GM19025 (cell line): ENCODE measurements at regions not wholly inside any gene's neighbourhood (a gene's known extent, or its start where the extent isn't known, plus 50 kb on each side); places are given as distances from the start of the nearest gene placed in this dataset.

Source experiments
- ATAC-seq: cut with Tn5 transposase; IDR thresholded peaks from one replicate; pipeline ENCODE4 v1.9.1; 2021; ENCODE audit warnings: mild to moderate bottlenecking, low read depth, moderate library complexity; ENCODE audit not compliant: unreplicated experiment

DNA sequence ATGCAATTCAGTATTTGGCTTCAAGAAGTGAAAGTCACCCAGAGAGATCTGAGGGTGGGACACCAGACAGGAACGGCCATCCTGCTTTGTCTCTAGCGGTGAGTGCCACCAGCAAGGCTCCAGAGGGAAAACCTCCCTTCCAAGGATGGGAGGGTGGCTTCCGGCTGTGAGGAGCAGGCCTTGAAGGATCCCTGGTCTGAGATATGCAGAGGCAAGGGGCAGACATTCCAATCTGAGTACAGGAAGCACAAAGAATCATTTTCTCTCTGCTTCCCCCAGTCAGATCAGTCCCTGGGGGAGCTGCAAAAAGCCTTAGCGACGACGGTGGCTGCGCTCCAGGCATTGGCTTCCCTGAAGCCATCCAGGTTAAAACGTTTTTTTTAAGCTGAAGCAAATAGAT, 167.4 kb downstream of the TEX36 start:
- no peak for ATAC-seq

DNA sequence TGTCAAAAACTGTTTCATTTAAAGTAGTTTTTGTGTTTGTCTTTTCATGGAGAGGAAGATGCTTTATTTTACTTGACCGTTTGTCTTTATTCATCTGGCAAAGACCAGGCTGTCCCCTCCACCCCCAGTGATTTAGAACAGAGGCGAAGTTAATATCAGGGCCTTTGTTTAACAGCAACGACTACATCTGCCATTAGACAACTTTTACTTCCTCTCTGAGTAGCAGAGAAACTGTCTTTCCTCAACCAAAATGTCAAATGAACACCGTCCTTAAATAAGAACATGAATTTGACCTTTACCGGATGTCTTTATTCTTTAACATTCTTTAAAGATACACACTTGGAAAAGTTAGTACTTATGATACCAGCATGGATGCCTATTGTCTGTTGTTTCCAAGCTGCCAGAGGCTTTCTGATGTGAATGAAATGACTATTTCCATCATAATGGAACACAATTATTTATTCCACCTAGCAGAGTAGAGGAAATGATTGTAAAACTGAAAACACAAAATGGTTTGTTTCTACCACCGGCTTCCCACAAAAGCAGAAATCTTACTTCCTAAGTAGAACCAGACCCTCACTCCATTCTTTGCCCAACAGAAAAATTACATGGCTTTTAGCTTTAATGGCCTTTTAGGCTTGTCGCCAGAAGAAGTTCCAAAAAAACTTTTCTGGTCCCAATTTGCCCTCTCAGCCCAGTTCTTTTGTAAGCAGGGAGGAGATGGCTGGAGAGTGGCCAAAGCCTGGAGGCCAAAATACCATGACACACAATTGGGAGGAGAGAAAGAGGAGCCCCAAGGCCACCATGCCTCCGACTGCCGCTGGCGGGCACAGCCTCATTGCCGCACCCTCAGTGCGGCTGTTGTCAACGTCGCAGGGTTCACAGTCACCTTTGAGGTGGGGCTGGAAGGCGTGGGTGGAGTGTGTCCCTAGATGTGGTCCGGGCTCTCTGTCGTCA, 168.5 kb downstream of the TEX36 start:
- no peak for ATAC-seq

DNA sequence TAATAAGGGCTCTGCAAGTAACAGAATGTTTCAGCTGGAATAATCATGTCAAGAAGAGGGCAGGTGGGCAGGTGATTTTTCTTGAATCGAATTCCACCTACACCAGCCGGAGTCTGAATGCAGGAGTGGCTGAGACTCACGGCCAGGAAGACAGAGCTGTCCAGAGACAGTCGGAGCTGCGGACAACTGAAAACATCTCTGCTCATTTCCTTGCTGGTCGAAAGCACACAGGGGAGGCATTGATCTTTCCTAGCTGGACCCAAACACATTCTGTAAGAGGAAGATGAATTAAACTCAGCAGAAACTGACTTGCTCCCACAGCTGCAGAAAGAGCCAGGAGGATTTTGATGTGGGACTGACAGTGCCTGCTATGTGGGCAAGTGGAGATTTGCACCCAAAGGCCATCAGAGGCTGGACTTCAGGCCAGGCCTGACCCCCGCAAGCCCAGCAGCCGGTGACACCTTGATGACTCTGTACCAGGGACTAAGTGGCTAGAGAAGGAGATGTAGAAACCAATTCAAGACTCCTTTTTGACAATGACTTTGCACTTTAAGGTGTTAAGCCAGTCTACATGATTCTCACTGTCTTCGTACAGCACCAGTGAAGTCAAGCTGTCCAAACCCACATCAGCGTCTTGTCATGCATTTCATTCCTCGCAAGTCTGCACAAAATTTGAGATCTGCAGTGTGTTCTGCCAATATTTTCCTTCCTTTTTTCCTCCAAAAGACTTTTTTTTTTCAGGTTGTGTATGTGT, 169.4 kb downstream of the TEX36 start:
- no peak for ATAC-seq

DNA sequence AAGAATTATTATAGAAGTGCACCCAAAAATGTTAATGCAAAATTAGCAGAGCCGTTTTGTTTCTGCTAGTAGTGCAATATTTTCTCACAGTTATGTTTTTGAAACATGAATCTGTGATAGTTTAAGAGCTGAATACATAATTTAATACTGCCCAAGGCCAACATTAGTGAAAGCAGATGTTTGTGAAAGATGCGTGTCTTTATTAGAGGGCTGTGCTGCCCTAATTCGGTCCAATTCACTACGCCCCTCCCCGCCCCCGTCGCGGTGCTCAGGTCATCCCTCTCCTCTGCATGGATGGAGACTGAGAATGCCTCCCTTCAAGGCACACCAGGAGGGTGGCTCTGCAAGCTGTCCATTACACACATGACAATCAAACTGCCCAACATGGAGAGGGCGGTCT, 172.0 kb downstream of the TEX36 start:
- no peak for ATAC-seq

DNA sequence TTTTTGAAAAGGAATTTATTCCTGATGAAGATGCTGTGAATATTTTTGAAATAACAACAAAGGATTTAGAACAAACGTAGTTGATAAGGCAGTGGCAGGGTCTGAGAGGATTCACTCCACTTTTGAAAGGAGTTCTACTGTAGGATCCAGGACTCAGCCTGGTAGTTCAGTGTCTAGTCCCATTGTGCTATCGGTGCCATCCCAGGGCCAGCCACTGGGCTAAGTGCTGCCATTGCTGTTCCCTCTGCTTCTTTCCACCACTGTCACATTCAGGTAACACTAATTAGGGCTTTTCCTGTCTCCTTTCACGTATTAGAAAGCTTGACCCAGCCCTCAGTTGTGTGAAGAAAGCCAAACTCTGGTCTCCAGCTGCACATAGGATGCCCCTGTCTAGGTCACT, 177.3 kb downstream of the TEX36 start:
- no peak for ATAC-seq

DNA sequence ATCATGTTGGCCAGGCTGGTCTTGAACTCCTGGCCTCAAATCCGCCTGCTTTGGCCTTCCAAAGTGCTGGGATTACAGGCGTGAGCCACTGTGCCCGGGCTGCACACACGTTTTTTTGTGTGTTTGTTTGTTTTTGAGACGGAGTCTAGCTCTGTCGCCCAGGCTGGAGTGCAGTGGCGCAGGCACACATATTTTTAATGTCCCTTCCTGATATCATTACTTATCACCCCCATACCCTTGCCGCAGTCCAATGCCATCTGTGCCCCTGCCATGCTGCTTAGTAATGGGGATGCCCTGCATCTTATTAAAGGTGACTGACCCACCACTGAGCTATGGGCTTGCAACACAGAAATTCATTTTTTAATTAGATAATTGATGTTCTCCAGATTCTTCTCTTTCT, 180.7 kb downstream of the TEX36 start:
- ATAC-seq = no peak

DNA sequence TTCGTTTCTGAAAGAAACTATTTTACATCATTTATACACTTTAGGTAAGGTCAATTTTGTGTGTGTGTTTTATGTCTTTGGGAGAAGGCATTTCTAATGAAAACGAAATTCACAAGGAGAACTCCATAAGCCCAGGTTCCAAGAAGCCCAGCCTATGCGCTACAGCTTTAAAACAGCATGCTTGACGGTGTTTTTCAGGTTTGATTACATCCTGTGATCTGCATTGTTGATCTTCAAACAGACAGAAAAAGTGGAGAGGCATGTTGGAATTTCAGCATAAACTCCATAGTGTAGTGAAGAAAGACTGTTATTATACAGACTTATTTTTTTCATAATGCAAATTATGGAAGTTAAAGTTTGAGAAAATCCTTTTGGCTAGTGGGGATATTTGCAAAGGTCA, 187.6 kb downstream of the TEX36 start:
- ATAC-seq = no peak

DNA sequence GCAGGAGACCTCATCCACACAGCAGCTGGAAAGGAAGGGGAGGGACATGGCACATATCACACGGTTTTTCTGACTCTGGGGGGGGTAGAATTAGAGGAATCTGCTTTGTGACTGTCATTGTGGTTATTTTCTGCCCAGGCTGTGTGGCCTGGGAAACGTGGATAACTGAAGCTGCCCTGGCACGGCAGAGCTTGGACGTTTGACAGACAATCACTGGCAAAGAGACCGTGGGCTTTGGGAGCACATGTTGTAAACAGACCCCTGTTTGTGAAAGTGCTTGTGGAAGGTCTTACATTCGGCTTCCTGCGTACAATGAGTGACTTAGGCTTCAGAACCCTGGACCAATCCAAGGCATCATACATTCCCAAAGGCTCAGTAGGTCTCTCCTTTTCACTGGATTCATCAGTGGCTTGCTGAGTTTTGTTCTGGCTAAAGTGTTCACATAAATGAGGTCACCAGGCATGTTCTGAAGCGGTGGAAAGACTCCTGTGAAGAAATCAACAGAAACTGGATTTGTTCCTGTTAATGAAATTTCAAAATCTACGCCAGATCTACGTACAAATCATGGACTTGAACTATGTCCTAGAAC, 188.2 kb downstream of the TEX36 start:
- ATAC-seq = no peak

DNA sequence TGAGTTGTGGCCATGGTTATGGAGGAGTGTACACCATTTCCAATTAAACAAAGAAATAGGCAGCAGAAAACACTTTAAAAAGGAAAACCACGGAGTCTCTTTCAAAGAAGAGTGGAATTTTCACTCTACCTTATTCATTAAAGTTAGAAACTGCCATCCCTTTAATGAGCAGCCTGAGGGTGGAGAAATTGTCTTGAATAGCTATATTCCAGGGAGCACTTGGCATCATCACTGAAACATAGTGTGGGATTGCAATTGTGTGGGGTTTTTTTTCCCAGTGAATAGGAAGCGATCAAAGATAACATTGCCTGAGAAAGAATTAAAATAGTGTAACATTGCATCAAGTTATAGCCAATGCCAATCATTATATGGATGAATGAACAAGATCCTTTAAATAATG, 191.6 kb downstream of the TEX36 start:
- no peak for ATAC-seq

DNA sequence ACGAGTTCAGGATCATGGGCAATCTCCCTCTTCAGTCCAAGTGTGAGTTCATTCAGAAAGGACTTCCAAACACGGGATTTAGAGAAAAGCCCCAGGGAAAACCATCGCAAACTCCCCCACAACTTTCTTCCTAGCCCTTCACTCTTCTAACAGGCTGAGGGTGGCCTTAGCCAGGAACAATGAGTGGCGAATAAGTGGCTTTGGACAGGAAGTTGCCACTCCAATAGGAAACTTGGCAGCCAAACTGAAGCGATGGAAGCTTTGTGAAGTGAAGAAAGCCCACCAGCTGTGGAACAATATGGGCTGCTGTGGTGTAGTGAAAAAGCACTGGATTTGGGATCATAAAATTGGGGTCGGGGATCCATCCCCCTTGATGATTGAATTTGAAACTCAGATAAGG, 193.2 kb downstream of the TEX36 start:
- ATAC-seq = no peak

DNA sequence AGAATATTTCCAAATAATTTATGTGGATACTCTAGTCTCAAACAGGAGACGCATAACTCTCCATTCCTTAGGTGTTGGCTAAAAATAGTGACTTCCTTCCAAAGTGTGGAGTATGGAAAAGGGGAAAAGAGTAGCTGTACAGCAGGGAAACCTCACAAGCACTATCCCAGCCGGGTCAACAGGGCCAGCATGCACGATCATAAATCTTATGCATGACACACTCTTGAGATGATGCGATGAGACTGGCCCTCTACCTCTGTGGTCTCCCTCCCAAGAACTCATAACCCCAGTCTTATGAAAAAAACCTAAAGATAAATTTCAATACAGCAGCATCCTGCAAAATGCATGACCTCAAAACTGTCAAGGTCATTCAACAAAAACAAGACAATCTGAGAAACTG, 197.3 kb downstream of the TEX36 start:
- no peak for ATAC-seq

DNA sequence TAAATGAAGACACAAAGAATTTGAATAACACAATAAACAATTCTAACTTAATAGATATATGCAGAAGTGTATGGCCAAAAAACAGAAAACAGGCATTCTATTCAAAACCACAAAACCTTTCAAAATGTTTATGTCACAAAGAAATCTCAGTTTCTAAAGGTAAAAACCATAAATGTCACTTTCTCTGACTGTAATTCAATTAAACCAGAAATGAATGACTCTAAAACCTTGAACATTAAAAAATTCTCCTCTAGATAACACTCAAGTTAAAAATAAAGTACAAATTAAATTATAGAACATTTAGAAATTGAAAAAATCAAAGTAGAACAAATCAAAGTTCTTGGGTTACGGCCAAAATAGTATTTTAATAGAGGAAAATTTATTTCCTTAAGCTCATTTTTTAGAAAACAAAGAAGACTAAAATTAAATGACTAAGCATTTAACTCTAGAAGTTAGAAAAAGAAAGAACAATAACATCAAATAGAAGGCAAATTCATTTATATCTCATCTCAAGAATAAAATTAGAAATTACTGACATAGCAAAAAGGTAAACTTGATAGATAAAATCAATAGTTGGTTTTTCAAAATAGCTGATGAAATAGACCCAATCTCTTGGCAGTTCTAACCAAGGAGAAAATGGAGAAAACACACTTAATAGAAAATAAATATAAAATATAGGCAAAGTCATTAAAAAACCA, 198.8 kb downstream of the TEX36 start:
- ATAC-seq = no peak

DNA sequence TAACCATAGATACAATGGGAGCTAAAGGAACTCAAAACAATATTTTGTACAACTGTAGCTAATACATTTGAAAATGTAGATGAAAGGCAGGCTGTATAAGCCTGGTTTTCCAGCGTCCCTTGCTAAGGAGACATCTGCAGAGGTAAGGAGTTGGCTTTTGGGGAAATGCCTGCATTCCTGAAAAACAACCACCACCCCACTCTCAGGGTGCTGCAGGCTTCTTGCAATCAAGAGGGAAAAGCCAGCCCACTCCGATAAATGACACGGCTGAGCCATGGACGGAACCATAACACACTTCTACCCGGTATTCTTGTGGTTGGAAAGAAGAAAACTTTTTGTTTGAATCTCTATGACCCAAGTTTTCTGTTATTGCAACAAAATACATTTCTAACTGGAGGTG, 200.3 kb downstream of the TEX36 start:
- no peak for ATAC-seq

DNA sequence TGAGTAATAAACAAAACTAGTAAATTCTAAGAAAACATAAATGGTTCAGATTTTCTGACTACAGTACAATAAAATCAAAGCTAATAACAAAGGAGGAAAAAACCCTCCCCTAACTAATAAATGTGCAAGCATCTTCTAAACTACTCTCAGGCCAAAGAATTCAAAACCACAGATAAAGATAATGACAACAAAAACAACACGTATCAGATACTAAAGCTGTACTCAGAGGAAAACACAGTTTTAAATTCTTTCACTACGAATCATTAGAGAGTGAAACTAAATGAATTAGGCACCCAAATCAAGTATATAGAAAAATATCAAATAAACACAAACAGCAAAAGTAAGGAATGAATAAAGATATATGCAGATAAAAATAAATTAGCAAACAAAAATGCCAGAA, 200.9 kb downstream of the TEX36 start:
- no peak for ATAC-seq

DNA sequence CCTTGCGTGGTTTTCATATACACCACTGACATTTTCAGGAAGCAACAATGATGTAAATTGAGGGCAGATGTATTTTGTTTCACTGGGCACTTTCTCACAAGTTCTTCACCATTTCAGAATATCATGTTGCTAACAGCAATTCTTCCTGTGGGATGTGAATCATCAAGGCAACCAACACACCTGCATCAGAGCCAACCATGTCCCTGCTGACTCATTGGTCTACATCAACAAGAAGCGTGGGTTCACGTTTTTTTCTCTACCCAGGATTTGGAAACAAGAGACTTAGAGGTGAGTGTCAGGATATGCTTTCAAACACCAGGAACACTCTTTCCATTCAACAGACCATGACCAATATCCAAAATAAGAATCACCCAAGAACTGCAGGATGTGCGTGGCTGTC, 203.9 kb downstream of the TEX36 start:
- no peak for ATAC-seq

DNA sequence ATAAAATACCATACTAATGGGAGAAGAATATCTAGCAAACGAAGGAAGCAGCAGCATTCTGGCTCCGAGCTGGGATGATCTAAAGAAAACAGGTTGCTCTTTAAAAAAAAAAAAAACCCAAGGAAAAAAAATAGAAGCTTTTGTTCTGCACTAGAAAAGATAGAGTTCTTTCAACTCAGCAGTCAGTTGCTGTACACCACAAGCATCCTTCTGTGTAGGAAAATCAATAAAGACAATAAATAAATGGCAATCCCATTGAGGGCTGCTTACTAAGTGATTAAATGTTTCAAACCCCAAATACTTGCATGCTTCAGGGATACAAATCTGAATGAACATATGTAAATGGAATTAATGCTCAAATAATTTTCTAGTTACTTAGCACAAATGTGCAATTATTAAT, 207.1 kb downstream of the TEX36 start:
- no peak for ATAC-seq

DNA sequence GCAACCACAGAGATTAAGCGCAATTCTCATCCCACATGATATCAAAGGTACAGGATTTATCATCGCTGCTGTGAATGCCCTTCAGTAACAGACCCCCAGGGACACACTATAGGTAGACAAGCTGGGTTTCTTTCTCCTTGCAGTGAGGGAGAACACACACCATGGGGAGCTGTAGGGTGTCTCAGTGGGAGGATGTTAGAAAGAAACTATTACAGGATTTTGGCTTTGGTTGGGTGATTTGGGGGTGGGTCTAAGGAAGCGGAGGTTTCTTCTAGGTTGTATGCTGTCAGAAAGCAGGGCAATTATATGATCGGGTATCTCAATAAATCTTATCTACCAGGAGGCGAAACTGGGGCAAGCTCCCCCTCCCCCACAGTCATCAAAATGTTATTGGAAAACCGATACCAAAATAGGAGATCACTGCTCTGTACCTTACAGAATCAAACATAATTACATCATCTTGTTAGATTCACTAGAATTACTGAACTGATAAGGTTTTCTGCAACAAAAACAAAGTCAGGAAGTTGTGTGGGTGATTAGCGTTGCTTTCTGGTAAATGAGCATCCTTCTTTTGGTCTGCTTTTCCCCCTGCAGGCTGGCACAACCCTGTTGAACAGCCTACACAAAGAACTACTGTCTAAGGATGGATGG, 209.7 kb downstream of the TEX36 start:
- no peak for ATAC-seq

DNA sequence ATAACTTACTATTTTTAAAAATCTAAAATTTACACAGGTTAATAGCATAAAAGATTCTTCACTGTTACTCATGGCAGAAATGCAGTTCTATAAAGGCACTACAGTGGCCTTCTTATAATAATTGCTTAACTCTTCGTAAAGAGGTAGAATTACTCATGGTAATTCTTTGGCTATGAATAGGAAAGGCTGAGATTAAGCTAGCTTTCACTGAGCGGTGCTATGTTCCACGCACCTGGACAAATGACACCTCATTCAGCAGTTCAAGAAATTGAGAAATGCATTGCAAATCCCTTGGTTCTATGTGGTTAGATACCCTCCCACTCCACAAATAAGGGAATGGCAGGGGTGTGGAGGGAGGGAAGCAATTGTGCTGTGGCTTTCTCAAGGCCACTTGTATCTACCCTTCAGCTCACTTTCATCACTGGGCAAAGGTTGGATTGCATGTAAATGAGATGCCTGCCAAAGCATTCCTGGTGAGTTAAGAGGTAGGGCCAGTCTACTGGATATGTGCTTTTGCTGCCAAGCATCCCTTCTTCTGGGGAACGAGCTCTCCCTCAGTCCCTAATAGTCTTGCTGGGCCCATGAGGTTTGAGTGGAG, 210.9 kb downstream of the TEX36 start:
- no peak for ATAC-seq

DNA sequence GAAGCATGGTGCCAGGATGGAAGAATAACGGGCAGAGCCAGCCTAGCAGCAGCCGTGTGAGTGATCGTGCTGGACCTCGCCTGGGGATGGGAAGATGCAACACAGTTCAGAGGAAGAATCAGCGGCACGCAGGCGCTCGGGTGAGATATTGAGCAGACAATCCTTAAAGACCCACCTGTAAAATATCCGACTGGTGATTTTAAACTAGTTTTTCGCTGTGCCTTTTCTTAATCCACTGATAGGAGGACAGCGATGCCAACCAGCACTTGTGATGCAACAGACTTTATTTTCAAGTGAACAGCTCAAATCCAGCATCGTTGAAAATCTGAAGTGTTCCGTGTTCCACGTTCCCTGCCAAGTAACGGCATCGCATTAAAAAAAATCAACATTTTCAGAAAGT, 214.7 kb downstream of the TEX36 start:
- ATAC-seq = no peak

DNA sequence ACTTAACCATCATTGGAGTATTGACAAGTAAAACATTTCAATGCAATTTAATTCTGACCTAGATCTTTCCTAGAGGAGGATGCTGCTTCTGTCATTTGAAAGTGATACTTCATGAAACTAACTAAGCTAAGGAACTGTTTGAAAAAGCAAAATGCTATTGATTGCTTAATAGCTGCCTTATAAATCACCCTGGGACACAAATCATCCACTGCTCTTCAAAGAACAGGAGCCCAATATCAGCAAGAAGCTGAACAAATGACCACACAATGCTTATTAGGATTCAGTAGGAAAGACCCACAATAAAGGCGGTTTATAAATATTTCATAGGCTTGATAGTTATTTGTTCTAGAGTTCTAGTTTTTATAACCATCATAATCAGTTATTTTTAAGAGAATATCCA, 216.3 kb downstream of the TEX36 start:
- no peak for ATAC-seq
